Activated CD8-positive, alpha-beta memory T cell treated with anti-CD3 and anti-CD28 coated beads for 24 hours (primary cell): ENCODE measurements at regions not wholly inside any gene's neighbourhood (a gene's known extent, or its start where the extent isn't known, plus 50 kb on each side); places are given as distances from the start of the nearest gene placed in this dataset.

Experiments used
- DNase-seq: peaks from one replicate; pipeline ENCODE4 v3.0.0-alpha.2; 2020

DNA sequence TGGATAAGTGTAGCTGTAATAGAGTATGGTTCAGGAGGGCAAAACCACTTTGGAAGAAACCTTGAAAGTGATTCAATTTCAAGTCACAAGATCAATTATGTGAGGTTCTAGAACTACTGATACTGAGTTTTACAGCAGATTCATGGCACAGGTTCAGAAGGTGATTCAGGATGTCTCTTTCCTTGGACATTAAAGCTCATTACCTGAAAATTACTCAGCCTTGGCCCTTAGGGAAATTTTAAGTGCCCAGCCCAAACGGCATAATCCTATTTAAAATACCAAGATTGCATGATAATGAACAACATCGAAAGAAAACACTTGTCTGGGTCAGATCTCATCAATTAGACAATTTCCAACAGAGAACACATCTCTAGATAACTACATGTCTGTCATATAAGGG is 70.2 kb upstream of the SLC38A2 start:
- DNase-seq = no peak

- DNase-seq = no peak
Observed at GRCh38 chr12:46442239-46442638, 69.7 kb upstream of the SLC38A2 start.

- no peak for DNase-seq
Observed at GRCh38 chr12:46439793-46440511, 67.4 kb upstream of the SLC38A2 start.

GRCh38 chr12:46438719-46439319 is 66.2 kb upstream of the SLC38A2 start:
- DNase-seq = no peak

DNA sequence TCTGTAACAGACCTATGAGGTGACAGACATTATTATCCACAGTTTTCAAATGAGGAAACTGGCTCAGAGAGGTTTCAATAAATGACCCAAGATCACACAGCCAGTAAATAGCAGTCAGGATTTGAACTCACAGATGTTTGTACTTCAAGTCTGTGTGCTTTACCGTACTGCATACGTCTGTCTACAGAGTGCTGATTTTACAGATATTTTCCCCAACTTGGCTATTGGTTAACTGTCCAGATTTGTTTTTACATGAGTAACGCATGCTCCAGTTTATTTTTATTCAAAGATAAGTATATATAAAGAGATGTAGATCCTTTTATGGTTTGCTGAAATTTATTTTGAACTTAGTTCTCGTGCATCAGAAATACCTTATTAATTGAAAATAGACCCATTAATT is 65.7 kb upstream of the SLC38A2 start:
- DNase-seq = no peak

GRCh38 chr12:46437469-46437868 is 64.9 kb upstream of the SLC38A2 start:
- DNase-seq = no peak

GRCh38 chr12:46436747-46437146 is 64.2 kb upstream of the SLC38A2 start:
- DNase-seq = no peak

DNA sequence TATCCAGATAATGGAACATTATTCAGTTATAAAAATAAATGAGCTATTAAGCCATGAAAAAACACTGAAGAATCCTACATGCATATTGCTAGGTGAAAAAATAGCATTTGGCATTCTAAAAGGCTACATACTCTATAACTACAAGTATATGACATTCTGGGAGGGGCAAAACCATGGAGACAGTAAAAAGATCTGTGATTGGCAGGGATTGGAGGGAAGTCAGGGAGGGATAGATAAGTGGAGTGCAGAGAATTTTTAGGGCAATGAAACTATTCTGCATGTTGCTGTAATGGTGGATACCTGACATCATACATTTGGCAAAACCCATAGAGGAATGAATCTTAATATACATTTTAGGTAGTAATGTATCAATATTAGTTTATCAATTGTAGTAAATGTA is 63.1 kb upstream of the SLC38A2 start:
- DNase-seq = no peak

- DNase-seq = no peak
Observed at GRCh38 chr12:46435029-46435428, 62.5 kb upstream of the SLC38A2 start.

DNA sequence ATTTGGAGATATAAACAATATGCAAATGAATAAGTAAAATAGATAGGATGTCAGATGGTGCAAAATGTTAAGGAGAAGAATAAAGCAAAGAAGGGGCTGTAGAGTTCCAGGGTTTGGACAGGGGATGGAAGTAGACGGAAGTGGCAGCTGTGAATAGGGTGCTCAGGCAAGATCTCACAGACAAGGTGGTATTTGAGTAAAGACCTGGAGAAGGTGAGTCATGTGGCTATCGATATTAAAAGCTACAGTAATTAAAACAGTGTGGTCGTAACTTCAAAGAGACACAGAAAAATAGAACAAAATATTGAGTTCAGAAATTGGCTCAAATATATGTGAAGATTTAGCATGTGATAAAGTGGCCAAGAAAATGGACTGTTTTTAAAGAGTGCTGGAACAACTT is 61.3 kb upstream of the SLC38A2 start:
- no peak for DNase-seq

- no peak for DNase-seq
Observed at GRCh38 chr12:46432325-46432724, 59.8 kb upstream of the SLC38A2 start.

DNA sequence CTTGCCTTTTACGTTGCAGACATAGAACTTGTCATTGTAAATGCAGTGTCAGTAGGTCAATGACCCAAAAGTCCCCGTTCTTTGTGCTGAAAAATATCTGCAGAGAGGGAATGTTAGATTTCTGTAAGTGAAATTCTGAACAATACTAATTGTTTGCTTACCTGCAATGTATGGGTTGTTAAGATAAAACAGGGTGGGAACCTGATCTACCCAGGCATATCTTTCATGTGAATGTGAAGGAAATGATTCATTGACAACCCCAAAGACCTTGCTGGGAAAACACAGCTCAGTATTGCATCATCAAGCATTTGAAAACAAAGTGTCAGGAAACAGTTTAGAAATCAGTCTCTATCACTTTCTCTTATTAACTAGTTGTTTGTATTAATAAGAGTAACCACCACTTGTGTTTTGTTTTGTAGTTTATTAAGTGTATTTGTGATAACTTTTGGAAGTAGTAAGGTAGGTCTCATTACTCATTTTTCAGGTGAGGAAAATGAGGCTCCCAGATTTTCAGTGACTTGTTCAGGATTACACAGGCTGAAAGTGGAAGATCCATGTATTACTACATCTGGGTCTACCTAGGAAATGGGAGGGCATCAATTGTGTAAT is 57.9 kb upstream of the SLC38A2 start:
- no peak for DNase-seq
